GM18520 (cell line): ENCODE measurements at regions not wholly inside any gene's neighbourhood (a gene's known extent, or its start where the extent isn't known, plus 50 kb on each side); places are given as distances from the start of the nearest gene placed in this dataset.

ENCODE experiments used
- ATAC-seq: cut with Tn5 transposase; IDR thresholded peaks from one replicate; pipeline ENCODE4 v1.9.1; 2021; ENCODE audit not compliant: unreplicated experiment

GRCh38 chr1:57882934-57883641, 459.2 kb upstream of the DAB1 start:
- ATAC-seq = no peak

DNA sequence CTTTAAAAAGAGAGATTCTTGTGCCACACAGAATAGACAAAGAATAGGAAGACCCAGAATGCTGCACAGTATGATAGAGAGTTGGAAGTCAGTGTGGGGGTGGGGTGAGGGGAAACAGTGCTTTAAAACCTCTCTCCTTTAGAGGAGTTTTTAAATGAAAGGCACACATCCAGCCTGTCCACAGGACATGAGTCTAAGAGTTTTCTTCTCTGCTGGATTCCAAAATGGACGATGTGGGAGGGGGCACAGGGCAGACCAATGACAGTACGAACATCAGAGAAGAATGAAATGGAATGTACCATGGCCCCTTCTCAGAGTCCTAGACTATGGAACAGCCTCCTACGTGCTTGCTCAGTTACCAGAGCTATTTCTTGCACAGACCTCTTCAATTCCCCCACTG, 458.2 kb upstream of the DAB1 start:
- no peak for ATAC-seq

GRCh38 chr1:57881639-57882038, 457.8 kb upstream of the DAB1 start:
- no peak for ATAC-seq

- no peak for ATAC-seq
Observed at GRCh38 chr1:57879700-57880099, 455.8 kb upstream of the DAB1 start.

DNA sequence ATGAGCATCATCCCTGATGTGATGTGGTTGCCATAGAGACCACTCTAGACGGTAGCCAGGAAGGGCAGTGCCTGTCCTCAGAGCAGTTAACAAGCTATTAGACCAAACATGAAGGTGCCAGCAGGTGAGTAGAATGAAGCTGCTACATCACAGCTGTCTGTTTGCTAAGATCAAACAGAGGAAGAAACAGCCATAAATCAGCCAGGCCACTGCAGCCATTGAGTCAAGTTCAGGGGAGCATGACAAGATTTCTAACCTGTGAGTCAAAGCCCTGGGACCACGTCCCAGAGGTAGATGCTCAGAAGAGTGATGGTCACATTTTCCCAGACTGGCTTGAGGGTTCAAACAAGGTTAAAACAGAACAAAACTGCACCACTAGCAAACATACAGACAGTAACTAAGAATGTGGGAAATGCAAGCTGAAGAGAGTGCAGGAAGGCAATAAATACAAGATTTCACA, 450.6 kb upstream of the DAB1 start:
- ATAC-seq = no peak

- no peak for ATAC-seq
Observed at GRCh38 chr1:57872913-57873312, 449.1 kb upstream of the DAB1 start.

DNA sequence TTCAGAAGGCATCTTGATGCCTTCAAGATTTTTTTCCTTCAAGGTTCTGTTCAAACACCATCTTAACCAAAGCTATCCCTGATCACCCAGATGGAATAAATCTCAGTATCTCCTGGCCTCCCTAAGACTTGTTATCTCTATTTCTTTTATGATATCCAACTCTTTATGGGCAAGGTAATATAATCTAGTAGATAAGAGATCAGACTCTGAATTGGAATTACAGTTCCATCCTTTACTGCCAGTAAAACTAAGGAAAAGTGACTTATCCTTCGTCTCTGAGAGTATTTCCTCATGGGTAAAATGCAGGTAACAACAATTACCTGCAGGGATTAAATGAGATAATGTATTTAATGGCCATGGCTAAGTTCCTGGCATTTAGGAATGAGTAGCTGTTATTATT, 445.0 kb upstream of the DAB1 start:
- ATAC-seq = no peak

- no peak for ATAC-seq
Observed at GRCh38 chr1:57868239-57868638, 444.4 kb upstream of the DAB1 start.

DNA sequence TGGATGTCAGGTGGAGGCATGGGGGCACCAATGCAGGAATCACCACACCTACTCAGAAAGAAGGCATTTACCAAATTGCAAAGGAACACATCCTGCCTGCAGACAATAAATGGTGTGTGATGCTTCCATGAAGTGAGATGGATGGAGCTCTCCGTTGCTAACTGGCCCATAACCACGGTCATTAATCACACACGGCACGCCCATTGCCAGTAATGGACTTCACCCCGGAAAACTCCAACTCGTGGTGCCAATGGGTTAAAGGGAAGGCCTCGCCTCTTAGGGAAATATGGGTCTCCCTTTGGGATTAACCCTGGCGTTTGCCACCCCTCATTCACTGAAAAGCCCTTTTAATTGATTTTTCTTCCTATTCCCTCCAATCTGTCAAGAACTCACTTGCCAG, 443.1 kb upstream of the DAB1 start:
- ATAC-seq = no peak

- ATAC-seq = no peak
Observed at GRCh38 chr1:57860931-57861565, 437.2 kb upstream of the DAB1 start.

GRCh38 chr1:57860325-57860724, 436.5 kb upstream of the DAB1 start:
- no peak for ATAC-seq

- no peak for ATAC-seq
Observed at GRCh38 chr1:57858740-57859139, 434.9 kb upstream of the DAB1 start.

DNA sequence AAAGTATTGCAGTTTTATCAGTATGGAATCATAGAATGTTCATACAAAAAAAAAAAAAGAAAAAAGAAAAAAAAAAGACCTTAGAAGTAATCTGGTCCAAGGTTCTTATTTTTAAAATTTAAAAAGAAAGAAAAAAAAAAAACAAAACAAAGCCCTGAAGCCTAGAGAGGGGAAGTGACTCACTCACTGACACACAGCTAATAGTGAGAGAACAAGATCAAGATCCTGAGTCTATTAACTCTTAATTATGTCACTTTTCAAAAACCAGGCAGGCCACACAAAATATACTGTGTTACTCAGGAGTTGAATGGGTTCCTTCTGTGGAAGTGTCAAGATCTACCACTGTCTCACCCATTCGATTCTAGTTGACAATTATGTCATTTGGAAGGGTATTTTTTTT, 433.9 kb upstream of the DAB1 start:
- ATAC-seq = no peak

DNA sequence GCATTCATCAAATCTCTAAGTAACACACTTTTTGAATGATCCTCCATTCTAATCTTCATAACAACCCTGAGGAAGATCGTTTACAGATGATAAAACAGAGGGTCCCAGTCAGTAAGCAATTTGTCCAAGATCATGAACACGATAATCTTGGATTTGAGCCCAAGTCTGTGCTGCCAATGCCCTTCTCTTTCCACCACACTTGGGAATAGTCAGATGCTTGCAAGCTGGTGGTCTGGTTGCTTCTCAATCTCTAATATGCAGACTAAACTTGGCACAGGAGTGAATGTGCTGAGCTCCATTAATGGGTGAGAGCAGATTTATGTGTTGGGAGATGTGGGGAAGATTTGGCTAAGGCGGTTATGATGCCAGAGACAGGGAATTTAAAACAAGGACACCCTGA, 430.6 kb upstream of the DAB1 start:
- no peak for ATAC-seq

DNA sequence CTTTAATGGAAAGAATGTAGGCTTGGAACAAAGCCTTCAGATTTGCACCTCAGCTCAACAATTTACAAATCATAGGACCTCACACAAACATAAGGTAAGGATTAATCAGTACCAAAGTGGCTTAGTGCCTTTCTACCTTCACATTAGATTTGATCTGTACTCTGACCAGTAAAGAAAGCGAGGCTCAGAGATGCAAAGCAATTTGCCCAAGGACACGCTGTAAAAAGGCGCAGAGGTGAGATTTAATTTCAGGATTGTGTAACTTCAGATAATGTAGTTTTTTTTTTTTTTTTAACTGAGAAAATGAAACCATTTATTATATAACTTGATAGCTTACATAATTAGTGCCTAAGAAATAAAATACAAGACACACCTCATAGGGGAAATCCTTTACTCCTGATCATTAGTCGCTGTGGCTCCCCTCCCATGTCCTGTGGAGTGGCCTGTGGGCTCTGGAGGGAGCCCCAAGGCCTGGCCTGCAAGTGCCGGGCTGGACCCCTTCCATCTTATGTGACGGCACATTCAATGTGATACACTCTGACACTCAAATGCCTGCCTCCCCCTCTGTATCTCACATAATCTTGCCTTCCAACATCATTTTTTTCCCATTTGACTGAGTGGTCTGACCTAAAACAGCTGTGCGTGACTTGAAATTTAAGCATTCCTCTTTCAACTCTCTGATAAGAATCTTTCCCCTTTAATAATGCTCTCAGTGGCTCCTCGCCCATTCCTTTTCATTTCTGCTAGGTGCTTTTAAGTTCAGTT, 426.5 kb upstream of the DAB1 start:
- ATAC-seq = no peak

- ATAC-seq = no peak
Observed at GRCh38 chr1:57848406-57848805, 424.5 kb upstream of the DAB1 start.

- no peak for ATAC-seq
Observed at GRCh38 chr1:57845041-57845440, 421.2 kb upstream of the DAB1 start.

DNA sequence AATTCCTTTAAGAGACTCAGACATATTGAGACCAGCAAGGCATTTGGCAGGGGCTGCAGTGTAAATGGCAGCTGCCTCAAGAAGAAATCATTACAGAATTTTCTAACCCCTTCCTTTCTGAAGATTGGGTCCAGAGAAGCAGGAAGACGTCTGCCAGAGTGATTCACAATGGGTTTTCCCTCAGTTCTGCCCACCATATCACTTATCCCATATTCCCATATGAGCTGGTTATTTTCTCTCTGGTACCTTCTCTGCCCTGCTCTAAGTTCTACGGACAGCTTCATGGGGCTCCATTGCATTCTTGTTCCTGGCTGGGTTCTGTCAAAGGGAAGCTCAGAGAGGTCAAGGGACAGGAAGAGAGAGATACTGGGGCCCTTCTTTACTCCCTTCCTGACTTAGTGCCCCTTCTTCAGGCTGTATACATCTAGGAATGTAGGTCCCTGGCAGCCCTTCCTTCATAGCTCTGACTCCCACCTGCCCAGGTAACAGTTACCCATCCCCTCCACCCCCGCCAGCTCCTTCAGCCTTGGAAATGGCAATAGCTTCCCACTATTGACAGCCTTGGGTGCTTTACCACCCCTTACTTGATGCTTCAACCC, 420.6 kb upstream of the DAB1 start:
- ATAC-seq = no peak

- ATAC-seq = no peak
Observed at GRCh38 chr1:57843760-57844159, 419.9 kb upstream of the DAB1 start.

DNA sequence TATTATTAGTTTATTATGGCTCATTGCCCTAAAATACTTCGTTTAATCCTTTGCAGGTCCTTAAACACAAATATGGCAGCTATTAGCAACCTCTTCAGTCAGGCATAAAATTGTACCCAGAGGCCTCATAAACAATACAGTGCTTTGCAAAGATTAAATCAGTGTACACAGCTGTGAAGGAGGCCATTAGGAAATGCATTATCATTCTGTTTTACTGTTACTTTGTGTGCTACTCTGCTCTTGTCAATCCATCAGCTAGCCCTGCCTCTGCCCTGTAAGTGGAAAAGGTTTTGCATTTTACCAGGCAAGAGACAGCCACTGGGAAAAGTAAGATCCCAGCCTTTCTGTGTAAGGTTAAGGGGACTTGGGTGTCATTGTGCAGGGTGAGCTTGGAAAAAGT, 415.7 kb upstream of the DAB1 start:
- no peak for ATAC-seq

DNA sequence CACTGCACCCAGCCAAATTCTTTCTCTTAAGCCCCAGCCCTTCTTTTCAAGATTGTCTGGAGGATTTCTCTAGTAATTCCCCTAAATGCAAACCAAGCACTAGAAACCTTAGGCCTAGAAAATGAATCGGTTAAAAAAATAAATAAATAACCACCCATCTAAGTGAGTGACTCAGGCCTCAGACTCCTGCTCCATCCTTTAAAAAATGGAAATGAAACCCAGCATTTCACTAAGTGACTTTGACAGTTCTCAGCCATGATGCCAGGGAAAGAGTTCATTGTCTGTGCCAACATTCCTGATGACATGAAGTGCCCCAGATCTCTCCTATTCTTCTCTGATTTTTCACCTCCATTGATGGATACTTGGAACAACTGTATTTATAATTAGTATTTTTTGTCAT, 415.2 kb upstream of the DAB1 start:
- ATAC-seq = no peak

DNA sequence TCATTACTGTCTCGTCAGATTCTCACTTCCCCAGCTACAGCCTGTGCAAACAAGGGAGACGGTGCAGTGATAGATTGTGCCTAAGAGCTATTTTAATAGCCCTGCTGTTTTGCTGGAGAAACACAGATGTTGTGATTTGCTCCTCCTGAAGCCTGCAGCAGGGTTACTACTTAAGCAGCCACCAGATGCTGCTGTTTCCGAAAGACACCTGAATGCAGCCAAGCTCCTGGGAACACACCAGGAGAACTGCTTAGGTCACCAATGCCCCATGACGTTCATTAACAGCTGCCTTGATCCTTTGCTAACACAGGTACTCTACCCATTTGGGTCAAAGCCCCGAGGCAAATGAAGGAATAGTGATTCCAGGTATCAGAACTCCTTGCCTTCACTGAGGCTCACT, 411.8 kb upstream of the DAB1 start:
- ATAC-seq = no peak
